ENCODE measurements at regions not wholly inside any gene's neighbourhood (a gene's known extent, or its start where the extent isn't known, plus 50 kb on each side); places are given as distances from the start of the nearest gene placed in this dataset.

GRCh38 chr5:174204535-174205313 is 159.2 kb downstream of the NSG2 start:
- TF ChIP-seq CTCF (IDR thresholded peaks at IDR 0.05) (no peak), POLR2A (IDR thresholded peaks at IDR 0.05) (no peak)

Measured in body of pancreas (tissue), 4 donors.